ENCODE measurements at regions not wholly inside any gene's neighbourhood (a gene's known extent, or its start where the extent isn't known, plus 50 kb on each side); places are given as distances from the start of the nearest gene placed in this dataset.

DNA sequence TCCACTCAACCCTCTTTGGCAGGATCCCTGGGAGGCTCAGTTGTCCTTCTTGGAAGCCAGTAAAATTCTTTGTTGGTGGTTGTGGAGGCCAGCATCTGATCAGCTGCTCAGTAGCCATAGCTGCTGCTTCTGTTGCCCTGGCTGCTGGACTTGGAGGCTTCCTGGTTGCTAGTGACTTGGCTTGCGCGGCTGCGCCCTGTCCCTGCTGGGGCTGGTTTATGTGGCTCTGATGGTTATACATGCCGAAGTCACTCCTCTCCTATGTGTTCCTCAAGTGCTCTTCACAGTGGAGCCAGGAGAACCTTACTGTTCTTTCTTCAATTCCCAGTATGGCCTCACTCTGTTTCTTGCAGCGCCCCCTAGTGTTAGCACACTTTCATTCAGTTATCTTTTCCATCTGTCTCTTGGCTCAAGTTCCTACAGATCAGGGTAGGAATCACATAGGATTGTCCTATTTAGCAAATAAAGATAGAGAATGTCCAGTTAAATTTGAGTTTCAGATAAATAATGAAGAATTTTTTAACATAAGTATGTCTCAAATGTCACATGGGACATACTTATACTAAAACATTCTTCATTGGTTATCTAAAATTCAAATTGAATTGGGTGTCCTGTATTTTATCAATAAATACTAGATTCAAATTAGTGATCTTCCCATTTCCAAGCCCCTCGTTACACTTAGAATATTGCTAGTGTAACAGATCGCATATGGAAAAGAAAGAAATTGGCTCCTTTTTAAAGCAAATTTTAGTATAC, 176.5 kb downstream of the TGFB2 start:
- no peaks in the 10 kb centered on the region for H3K9me3 ChIP-seq (ENCODE audit: insufficient read depth in 2 of 2, low read depth in 1 of 2, low read length in 1 of 2)
- no peak overlapping the region for H4K5ac ChIP-seq (ENCODE audit: insufficient read length, low read depth, low read length)
- H3K4me1 ChIP-seq (replicated peaks in 1 of 4; ENCODE audit: control insufficient read depth in 3 of 4, insufficient read depth in 4 of 4, low read length in 3 of 4) = no peaks in the 10 kb centered on the region; a peak in 1 of 7 replicates
- H2BK5ac ChIP-seq (ENCODE audit: low read depth, low read length) = no peak overlapping the region
- DNase-seq (ENCODE audit: low read depth in 1 of 2, low spot score in 2 of 2) = peak; percentile 5 to 83
- CTCF ChIA-PET (ENCODE audit: partially characterized antibody) = interaction anchor here (0.6 to 4.0 kb wide), 20 partner anchors 11 to 533 kb away, joined by 3 to 19 read pairs (median 4); no protein-coding TSS in a partner anchor
- no peak overlapping the region for H3K56ac ChIP-seq (replicated peaks; ENCODE audit: insufficient read length, low read depth, low read length)
- 77% methylated on average over 7 of the region's 7 CpGs; no CpG with 5 or more reads in 1 of the 2 experiments for WGBS, 2 experiments (ENCODE audit: extremely low coverage in 1 of 2, insufficient coverage in 1 of 2, insufficient read length in 1 of 2, insufficient replicate concordance in 2 of 2, low coverage in 1 of 2, low lambda C conversion rate in 2 of 2, missing lambda C conversion rate in 1 of 2)
- H3K27me3 ChIP-seq (replicated peaks in 1 of 4; ENCODE audit: control insufficient read depth in 3 of 4, extremely low read depth in 1 of 4, insufficient read depth in 3 of 4, low read length in 3 of 4) = peaks cover 0 to 1% (median 0%) of the 10 kb centered on the region in 4 experiments; a peak in 1 of 7 replicates
- H3K4ac ChIP-seq (replicated peaks; ENCODE audit: insufficient read length, low read depth, low read length) = no peak overlapping the region
- FAIRE-seq = no peak
- POLR2A ChIA-PET (ENCODE audit: partially characterized antibody) = no interaction called here
- H3K4me2 ChIP-seq (ENCODE audit: insufficient read depth in 1 of 2, low read depth in 2 of 2, low read length in 2 of 2) = no peak overlapping the region
- H3K23me2 ChIP-seq (ENCODE audit: low read depth, low read length) = no peaks in the 10 kb centered on the region
- H3K23ac ChIP-seq (ENCODE audit: insufficient read length) = no peak overlapping the region
- peak overlapping the region; percentile 87; the same call in 1 of the 2 replicates for H2BK20ac ChIP-seq (ENCODE audit: low read length)
- peak overlapping the region; percentile 30 for H4K91ac ChIP-seq (replicated peaks; ENCODE audit: insufficient read length, low read length)
- no peak overlapping the region for H3K27ac ChIP-seq (ENCODE audit: low read depth, low read length)
- H2BK12ac ChIP-seq (ENCODE audit: low read depth, low read length) = no peak overlapping the region
- no peak overlapping the region for H2BK15ac ChIP-seq (ENCODE audit: low read length)
- H2AK5ac ChIP-seq (ENCODE audit: low read depth, low read length) = no peak overlapping the region
- H3K4me3 ChIP-seq (ENCODE audit: extremely low read depth in 1 of 4, insufficient read depth in 2 of 4, low read depth in 3 of 4, low read length in 4 of 4) = no peak overlapping the region
- no peak overlapping the region; the same call in 1 of the 2 replicates for H3K18ac ChIP-seq (ENCODE audit: extremely low read depth, low read length)
- no peak overlapping the region for H2BK120ac ChIP-seq (replicated peaks; ENCODE audit: low read depth, low read length)
- no peaks in the 10 kb centered on the region for H3K36me3 ChIP-seq (ENCODE audit: control insufficient read depth in 2 of 4, insufficient read depth in 4 of 4, low read length in 3 of 4)
- H3K14ac ChIP-seq (ENCODE audit: insufficient read length) = no peak overlapping the region
- H3K79me2 ChIP-seq (ENCODE audit: control insufficient read depth in 1 of 2, insufficient read depth in 2 of 2, low read length in 2 of 2) = no peaks in the 10 kb centered on the region
- no peak overlapping the region for H3K9ac ChIP-seq (replicated peaks in 1 of 4; ENCODE audit: extremely low read depth in 1 of 4, low read depth in 3 of 4, low read length in 3 of 4)
- H2AFZ ChIP-seq (ENCODE audit: low read length) = no peak overlapping the region; the same call in 1 of the 2 replicates
- no peaks in the 10 kb centered on the region for H4K20me1 ChIP-seq (replicated peaks in 1 of 2; ENCODE audit: control insufficient read depth in 1 of 2, insufficient read depth in 2 of 2, low read length in 2 of 2)
- no peaks in the 10 kb centered on the region for H3K79me1 ChIP-seq (ENCODE audit: low read depth, low read length)
- no peak overlapping the region; the same call in 1 of the 2 replicates for H4K8ac ChIP-seq (ENCODE audit: extremely low read depth, insufficient read depth, low read length)
- TF ChIP-seq KDM1A (IDR thresholded peaks at IDR 0.05; ENCODE audit: borderline replicate concordance, low read length) (no peak), POLR2AphosphoS5 (IDR thresholded peaks at IDR 0.05; ENCODE audit: low read depth, low read length) (no peak), NRF1 (IDR thresholded peaks at IDR 0.05; ENCODE audit: low read depth, low read length) (no peak), RAD21 (IDR thresholded peaks at IDR 0.05 in 1 of 2, conservative IDR thresholded peaks at IDR 0.05 in 1 of 2; ENCODE audit: low read depth in 2 of 2, low read length in 2 of 2) (peak; percentile 83 to 86), SIRT6 (IDR thresholded peaks at IDR 0.05; ENCODE audit: low read length) (no peak), BACH1 (IDR thresholded peaks at IDR 0.05; ENCODE audit: low read length) (no peak), MAFK (IDR thresholded peaks at IDR 0.05; ENCODE audit: low read depth, low read length) (no peak), CBX8 (IDR thresholded peaks at IDR 0.05; ENCODE audit: borderline replicate concordance, low read depth, low read length) (no peak), YY1 (IDR thresholded peaks at IDR 0.05; ENCODE audit: low read depth, low read length) (0 out of 2 replicates have a peak, but pooled peaks have one; percentile 29), POLR2A (IDR thresholded peaks at IDR 0.05; ENCODE audit: control extremely low read depth in 1 of 2, low read depth in 2 of 2, low read length in 2 of 2) (no peak), HDAC6 (IDR thresholded peaks at IDR 0.05; ENCODE audit: low read depth, low read length) (no peak)
- TF ChIP-seq, protein P1, sequence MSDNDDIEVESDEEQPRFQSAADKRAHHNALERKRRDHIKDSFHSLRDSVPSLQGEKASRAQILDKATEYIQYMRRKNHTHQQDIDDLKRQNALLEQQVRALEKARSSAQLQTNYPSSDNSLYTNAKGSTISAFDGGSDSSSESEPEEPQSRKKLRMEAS (IDR thresholded peaks at IDR 0.05) = no peak
- TF ChIP-seq, protein P2, sequence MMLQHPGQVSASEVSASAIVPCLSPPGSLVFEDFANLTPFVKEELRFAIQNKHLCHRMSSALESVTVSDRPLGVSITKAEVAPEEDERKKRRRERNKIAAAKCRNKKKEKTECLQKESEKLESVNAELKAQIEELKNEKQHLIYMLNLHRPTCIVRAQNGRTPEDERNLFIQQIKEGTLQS (IDR thresholded peaks at IDR 0.05; ENCODE audit: insufficient read depth, low read depth, low read length) = no peak
